GM18951 (cell line): ENCODE measurements at regions not wholly inside any gene's neighbourhood (a gene's known extent, or its start where the extent isn't known, plus 50 kb on each side); places are given as distances from the start of the nearest gene placed in this dataset.

Source experiments
- POLR2A ChIP-seq: IDR thresholded peaks from 4 replicates; pipeline ENCODE4 v1.6.1; 2011; ENCODE audit warnings: mild to moderate bottlenecking; ENCODE audit not compliant: insufficient read length, insufficient read depth; ENCODE audit errors: extremely low read depth
- in situ Hi-C: fragments of 300-500 bp; cut with MboI; formaldehyde crosslinking; loops from one replicate; pipeline ENCODE4 v1.12.0; 2022; ENCODE audit warnings: low sequenced_read_pairs, mixed read lengths, inconsistent platforms; ENCODE audit not compliant: unreplicated experiment

DNA sequence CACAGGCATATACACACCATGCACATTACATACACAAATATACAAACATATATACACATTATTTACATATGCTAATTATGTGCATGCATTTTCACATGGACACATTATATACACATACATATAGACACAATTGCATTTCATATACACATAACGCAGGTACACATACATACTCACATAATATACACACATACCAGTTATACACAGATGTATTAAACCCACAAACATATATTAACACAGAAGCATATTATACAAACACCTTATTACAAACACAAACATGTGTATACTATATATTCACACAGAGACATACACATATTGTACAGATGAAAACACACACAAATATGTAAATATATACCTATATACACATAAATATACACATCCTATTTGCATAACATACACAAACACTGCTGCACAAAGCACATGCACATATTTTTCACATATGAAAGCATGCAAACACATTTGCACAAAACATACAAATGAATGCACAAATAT, 140.2 kb downstream of the VEGFA start:
- TF ChIP-seq POLR2A: no peak
- in situ Hi-C loops: no loop called here

DNA sequence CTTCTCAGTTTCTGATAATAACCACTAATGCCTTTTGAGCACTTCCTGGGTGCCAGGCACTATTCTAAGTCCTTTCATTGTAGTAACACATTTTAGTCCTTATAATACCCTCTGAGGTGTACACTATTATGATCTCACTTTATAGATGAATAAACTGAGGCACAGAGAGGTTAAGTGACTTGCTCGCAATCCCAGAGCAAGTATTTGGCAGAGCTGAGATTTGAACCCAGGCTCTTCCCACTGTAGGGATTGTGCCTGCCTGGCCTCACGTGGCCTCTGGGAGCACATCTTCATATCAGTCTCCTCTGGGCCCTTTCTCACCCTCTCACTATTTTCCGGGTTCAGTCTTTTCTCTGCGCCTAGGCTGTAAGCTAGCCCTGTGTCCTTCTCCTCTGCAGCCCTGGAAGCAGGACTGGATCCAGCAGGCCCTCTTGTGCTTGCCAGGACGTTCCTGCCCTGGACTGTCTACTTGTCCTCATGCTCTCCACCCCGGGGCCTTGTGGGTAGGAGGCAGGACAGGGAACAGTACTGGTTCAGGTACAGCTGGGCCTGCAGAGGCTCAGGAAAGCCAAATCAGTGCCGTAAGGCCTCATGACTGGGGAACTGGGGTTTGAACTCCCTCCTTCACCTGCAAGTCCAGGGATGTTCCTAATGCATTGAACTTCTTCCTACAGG, 139.6 kb downstream of the VEGFA start:
- in situ Hi-C loops: no loop called here
- TF ChIP-seq POLR2A: no peak

DNA sequence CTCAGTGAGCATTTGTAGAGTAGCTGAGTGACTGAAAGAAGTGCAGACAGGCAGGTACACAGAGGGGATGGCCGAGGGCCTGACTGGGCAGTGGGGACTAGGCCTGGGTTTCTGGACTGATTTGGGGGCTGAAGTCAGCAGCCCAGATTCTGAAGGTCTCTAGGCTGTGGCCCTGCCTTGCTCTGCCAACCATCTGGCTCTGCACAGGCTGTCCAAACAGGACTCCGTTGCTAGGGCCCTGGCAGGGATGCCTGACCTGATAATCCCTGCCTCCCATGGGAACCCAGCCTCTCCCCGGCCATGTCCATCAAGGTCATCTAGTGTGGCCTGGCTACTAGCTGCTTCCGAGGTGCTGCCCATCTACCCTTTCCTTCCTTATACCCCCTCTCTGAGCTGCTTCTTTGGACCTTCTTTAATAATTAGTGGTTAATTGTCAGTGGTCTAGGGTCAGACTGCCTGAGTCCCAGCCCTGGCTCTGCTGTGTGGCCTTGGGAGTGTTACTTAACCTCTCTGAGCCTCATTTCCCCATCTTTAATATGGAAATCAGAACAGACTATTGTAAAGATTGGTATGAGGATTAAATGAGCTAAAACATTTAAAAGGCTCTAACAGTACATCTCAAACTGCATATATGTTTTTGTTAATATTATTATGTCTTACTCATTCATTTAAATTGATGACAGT, 137.9 kb downstream of the VEGFA start:
- in situ Hi-C loops: no loop called here
- TF ChIP-seq POLR2A: no peak

DNA sequence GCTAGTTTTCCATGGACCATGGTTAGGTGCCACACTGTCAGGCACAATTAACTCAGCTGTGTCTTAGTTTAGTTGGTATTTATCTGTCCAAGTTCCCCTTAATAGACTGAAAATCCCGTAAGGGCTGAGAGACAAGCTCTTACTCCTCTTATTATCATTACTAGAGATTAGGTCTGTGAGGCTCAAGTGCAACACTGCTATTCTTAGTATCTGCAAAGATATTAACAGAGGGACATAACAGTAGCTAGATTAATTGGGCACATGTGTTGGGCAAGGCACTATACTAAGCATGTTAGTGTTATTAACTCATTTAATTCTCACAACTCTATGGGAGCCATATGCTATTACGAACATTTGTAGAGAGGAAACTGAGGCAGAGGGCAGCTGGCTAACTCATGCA, 137.3 kb downstream of the VEGFA start:
- in situ Hi-C loops: no loop called here
- no peak for TF ChIP-seq POLR2A

DNA sequence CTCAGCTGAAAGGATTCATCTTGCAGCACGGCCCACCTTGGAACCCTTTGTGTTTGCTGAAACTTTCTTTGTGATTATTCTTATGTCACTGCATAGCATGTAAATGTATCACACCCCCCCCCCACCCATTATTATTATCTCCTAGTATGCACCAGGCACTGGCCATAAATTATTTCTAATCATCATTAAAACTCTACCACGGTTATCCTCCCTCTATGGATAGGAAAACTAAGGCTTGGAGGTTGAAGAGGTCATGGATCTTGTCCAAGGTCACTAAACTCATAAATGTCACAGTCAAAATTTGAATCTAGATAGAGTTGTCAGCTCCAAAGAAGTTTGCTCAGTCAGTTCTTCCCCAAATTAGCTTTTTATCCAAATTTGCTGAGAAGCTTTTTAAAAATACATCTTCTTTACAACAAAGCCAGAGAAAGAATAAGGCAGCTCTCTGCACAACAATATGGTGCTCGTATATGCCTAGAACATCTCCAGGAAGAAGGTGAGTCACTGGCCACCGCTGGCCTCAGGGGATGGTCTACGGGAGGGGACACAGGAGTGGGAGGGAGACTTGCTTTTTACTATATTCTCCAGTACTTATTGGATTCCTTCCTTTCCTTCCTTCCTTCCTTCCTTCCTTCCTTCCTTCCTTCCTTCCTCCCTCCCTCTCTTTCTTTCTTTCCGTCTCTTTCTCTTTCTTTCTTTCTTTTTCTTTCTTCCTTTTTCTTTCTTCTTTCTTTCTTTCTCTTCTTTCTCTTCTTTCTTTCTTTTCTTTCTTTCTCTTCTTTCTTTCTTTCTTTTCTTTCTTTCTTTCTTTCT, 134.5 kb downstream of the VEGFA start:
- no peak for TF ChIP-seq POLR2A
- in situ Hi-C loops: no loop called here

DNA sequence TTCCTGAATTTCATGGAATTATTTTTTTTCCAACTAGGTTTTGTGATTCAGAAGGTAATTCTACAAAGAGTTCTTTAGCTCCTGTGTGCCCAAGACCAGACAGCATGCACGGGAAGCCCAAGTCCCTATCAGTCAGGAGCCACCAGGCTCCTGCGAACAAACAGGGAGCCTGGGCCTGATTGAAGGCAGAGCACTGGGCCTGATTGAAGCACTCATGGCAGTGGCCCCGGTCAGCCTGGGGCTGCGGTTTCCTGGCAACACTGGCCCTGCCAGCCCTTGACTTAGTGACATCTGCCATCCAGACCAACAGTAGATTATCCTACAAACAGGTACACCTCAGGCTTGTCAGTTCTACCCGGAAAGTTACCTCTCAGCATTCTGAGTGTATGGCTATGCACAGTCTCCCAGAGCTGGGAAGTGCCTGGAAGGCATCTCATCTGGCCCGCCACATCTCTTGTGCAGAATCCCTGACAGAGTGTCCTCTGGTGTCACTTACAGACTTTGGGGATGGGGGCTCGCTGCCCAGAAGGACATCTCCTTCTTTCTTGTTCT, 133.8 kb downstream of the VEGFA start:
- in situ Hi-C loops: no loop called here
- no peak for TF ChIP-seq POLR2A

DNA sequence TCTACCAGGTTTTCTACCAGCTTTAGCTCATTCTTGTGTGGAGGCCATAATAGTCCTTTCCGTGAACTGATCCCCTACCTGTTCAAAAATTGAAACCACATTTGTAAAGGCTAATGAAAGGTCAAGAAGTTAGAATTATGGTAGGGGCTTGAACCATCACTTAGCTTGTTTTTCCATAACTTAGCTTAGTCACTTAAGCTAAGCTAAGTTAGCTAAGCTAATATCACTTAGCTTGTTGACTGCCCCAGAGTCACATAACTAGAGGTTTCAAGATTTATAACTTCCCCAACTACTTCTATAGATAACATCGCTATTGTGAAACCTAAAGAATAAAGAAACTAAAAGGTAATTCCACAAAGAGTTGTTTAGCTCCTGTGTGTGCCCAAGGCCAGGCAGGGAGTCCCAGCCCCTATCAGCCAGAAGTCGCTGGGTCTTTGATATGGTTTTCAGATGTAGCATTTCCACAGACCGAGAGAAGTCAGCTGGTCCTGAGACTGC, 131.8 kb downstream of the VEGFA start:
- in situ Hi-C loops: no loop called here
- TF ChIP-seq POLR2A: no peak

DNA sequence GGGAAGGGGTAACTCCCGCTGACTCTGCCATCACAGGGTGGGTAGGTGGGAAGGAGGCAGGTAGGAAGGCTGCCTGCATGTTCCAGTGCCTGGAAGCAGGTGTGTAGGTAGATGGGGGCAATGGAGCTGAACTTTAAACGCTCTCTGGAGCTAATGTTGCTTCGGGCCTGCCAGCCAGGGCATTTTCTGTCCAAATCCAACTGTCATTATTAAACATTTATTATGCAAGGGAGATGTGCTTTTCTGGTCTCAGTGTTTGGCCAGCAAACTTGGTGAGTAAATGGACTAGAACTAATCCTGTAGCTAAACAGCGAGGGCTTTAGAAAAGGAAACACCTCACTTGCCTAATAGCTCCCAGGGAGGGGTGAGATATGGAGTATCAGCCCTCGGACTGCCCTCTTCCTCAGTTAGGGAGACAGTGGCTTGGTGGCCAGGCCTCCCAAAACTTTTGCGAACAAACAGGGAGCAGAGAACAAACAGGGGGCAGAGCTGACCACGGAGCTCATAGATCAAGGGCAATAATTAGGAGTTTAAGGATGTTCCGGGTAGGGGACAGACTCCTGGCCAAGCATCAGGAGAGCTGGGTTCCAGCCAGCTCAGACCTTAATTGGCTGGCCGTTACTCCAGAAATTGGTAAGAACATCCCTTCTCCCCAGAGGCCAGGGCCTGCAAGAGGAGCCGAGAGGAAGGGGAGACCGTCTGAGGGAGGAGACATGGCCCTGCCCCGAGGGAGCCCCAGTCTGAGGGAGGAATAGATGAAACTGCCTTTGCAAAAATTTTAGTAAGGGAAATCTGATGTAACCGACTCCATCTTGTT, 131.1 kb downstream of the VEGFA start:
- in situ Hi-C loops: no loop called here
- TF ChIP-seq POLR2A: no peak

DNA sequence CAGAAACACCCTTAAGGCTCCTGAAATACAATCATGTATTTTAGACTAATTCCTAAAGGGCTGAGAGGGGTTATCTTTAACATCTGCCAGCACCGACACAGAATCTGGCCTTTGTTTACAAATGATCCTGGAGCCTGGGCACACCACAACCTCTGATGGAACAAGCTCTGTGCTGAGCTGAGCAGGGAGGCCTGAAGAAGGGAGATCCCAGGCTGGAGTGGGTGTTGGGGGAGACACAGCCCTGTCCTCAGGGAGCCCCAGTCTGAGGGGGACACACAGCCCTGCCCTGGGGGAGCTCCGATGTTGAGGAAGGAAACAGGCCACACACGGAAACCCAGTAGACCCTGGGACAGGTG, 130.5 kb downstream of the VEGFA start:
- in situ Hi-C loops: no loop called here
- TF ChIP-seq POLR2A: no peak

DNA sequence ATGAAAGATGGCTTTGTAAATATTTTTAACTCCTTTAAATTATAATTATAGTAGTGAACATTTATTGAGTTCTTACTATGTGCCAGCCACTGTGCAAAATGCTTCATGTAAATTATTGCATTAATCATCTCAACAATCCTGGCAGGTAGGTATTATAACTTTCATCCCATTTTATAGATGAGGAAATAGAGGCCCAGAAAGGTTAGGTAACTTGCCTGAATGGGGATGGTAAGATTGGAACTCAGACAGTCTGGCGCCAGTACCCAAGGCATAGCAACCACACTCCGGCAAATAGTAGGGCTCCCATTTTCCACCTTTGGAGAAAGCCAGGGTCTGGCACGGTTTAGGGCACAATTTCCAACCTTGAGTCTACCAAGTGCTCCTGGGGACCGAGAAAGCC, 129.8 kb downstream of the VEGFA start:
- TF ChIP-seq POLR2A: no peak
- in situ Hi-C loops: no loop called here

DNA sequence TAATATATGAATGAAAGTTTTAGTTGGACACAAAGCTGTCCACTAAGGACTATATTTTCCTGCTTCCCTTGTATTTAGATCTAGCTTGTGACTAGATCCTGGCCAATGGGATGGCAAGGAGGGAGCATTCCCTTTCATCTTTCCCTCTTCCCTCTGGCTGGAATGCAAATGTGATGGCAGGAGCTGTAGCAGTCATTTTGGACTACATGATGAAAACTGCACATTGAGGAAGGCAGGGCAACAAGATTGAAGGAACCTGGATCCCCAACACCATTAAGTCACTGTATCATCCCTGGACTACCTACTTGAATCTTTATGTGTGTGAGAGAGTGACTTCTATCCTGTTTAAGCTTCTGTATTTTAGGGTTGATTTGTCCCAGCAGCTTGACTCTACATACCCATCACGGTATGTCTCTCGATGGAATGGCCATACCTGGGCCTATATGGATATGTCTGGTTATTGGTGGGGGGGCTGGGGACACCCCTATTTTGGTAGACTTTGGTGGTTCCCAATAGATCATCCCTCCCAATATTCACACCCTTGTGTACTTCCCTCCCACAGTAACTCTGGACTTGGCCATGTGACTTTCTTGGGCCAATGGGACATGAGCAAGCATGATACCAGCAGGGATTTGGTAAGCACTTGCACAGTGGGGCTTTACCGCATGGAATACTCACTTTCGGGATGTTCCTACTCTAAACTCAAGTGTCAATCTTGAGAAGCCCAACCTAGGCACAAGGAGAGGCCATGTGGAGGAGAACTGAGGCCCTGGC, 128.5 kb downstream of the VEGFA start:
- in situ Hi-C loops: no loop called here
- no peak for TF ChIP-seq POLR2A
